Hematopoietic multipotent progenitor cell (in vitro differentiated cells): ENCODE measurements at regions not wholly inside any gene's neighbourhood (a gene's known extent, or its start where the extent isn't known, plus 50 kb on each side); places are given as distances from the start of the nearest gene placed in this dataset.
A peak's percentile ranks its signal among the peaks of the same experiment; 100 is the strongest.

Experiments used
- DNase-seq, 3 donors: peaks; one replicate each; pipeline ENCODE4 v3.0.0-alpha.2; 2011 to 2015; ENCODE audit warnings: low read depth in 2 of 3, low spot score in 2 of 3

GRCh38 chr4:100852326-100852725 is 334.5 kb upstream of the EMCN start:
- DNase-seq = no peak

- DNase-seq = no peak
Observed at GRCh38 chr4:100849319-100849718, 331.5 kb upstream of the EMCN start.

GRCh38 chr4:100848841-100849240 is 331.0 kb upstream of the EMCN start:
- peak in 1 of 3 donors; percentile 12 for DNase-seq

GRCh38 chr4:100843910-100844309 is 326.1 kb upstream of the EMCN start:
- DNase-seq = no peak

- DNase-seq = no peak
Observed at GRCh38 chr4:100842856-100843255, 325.0 kb upstream of the EMCN start.

GRCh38 chr4:100841911-100842310 is 324.1 kb upstream of the EMCN start:
- no peak for DNase-seq

- no peak for DNase-seq
Observed at GRCh38 chr4:100839712-100840111, 321.9 kb upstream of the EMCN start.

GRCh38 chr4:100838286-100838685 is 320.5 kb upstream of the EMCN start:
- no peak for DNase-seq

GRCh38 chr4:100836929-100837328 is 319.1 kb upstream of the EMCN start:
- DNase-seq = no peak

GRCh38 chr4:100834616-100835015 is 316.8 kb upstream of the EMCN start:
- DNase-seq = no peak

GRCh38 chr4:100833906-100834305 is 316.1 kb upstream of the EMCN start:
- DNase-seq = no peak

GRCh38 chr4:100828986-100829685 is 311.3 kb upstream of the EMCN start:
- DNase-seq = no peak

GRCh38 chr4:100828364-100828763 is 310.5 kb upstream of the EMCN start:
- no peak for DNase-seq

GRCh38 chr4:100827756-100828155 is 309.9 kb upstream of the EMCN start:
- no peak for DNase-seq

GRCh38 chr4:100826808-100827548 is 309.2 kb upstream of the EMCN start:
- no peak for DNase-seq

GRCh38 chr4:100826067-100826466 is 308.2 kb upstream of the EMCN start:
- no peak for DNase-seq

GRCh38 chr4:100823993-100824323 is 306.1 kb upstream of the EMCN start:
- no peak for DNase-seq

- DNase-seq = no peak
Observed at GRCh38 chr4:100823066-100823992, 305.5 kb upstream of the EMCN start.

GRCh38 chr4:100820249-100820648 is 302.4 kb upstream of the EMCN start:
- no peak for DNase-seq

- no peak for DNase-seq
Observed at GRCh38 chr4:100819505-100819904, 301.7 kb upstream of the EMCN start.

- DNase-seq = no peak
Observed at GRCh38 chr4:100816436-100817045, 298.7 kb upstream of the EMCN start.
